Ishikawa (cell line): ENCODE measurements at regions not wholly inside any gene's neighbourhood (a gene's known extent, or its start where the extent isn't known, plus 50 kb on each side); places are given as distances from the start of the nearest gene placed in this dataset.

Experiments
- CREB1 ChIP-seq: IDR thresholded peaks from 2 replicates; pipeline ENCODE4 v1.6.1; 2012; ENCODE audit warnings: low read depth
- EP300 ChIP-seq: IDR thresholded peaks from 2 replicates; pipeline ENCODE4 v1.6.1; 2012; ENCODE audit warnings: borderline replicate concordance
- MAX ChIP-seq: IDR thresholded peaks from 2 replicates; pipeline ENCODE4 v1.6.1; 2012
- NFIC ChIP-seq: IDR thresholded peaks from 2 replicates; pipeline ENCODE4 v1.6.1; 2012
- ZBTB7A ChIP-seq: IDR thresholded peaks from 2 replicates; pipeline ENCODE4 v1.6.1; 2012; ENCODE audit warnings: low read depth

DNA sequence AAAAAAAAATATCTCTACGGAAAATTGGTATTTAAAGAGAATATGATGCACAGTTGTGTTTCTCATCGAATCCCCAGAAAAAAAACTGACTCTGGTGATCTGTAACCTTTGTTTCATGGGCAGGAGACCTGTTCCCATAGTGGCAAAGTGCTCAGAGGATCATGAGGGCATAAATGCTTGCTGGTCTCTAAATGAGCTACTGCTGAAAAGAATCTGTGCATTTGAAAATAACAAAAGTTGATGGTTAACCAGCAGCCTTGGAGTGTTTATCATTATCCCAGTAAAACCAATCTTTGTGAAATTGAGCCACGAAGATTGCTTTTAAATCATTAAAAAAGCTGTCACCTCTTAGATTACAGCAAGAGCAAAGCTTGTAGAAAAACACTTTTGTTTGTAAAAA lies 775.4 kb downstream of the MTRR start:
- no peak for TF ChIP-seq ZBTB7A
- TF ChIP-seq NFIC, result no peak
- TF ChIP-seq EP300, result no peak
- TF ChIP-seq MAX, result no peak
- no peak for TF ChIP-seq CREB1
